Coronary artery (tissue), 2 donors: ENCODE measurements at regions not wholly inside any gene's neighbourhood (a gene's known extent, or its start where the extent isn't known, plus 50 kb on each side); places are given as distances from the start of the nearest gene placed in this dataset.

Experiments used
- DNase-seq: peaks from one replicate; pipeline ENCODE4 v3.0.0-alpha.2; 2017; ENCODE audit warnings: low spot score
- H3K27ac ChIP-seq, 2 donors: fragments of 200-600 bp; sonication (generic); one replicate each; pipeline ENCODE4 v1.5.1; 2016 to 2019
- H3K4me3 ChIP-seq: fragments of 200-600 bp; sonication (generic); 2 replicates; pipeline ENCODE4 v1.5.1; 2016; ENCODE audit warnings: mild to moderate bottlenecking, moderate library complexity
- CTCF ChIP-seq: fragments of 200-600 bp; sonication (generic); IDR thresholded peaks from one replicate; pipeline ENCODE4 v1.5.1; 2019; ENCODE audit warnings: antibody characterized with exemption

- H3K27ac ChIP-seq: no peak overlapping the region
- no peak for TF ChIP-seq CTCF
- H3K4me3 ChIP-seq: no peak overlapping the region
- no peak for DNase-seq
Measured at GRCh38 chr3:137615659-137616418, 148.3 kb upstream of the SOX14 start.

GRCh38 chr3:137641879-137642704, 122.0 kb upstream of the SOX14 start:
- no peak for TF ChIP-seq CTCF
- no peak for DNase-seq
- Histone ChIP-seq H3K27ac (no peak overlapping the region), H3K4me3 (no peak overlapping the region)

GRCh38 chr3:137642831-137643230, 121.3 kb upstream of the SOX14 start:
- Histone ChIP-seq H3K27ac (no peak overlapping the region), H3K4me3 (no peak overlapping the region)
- DNase-seq: no peak
- TF ChIP-seq CTCF: no peak

GRCh38 chr3:137647179-137647578, 116.9 kb upstream of the SOX14 start:
- TF ChIP-seq CTCF: no peak
- H3K27ac ChIP-seq: no peak overlapping the region
- no peak for DNase-seq
- H3K4me3 ChIP-seq: no peak overlapping the region

GRCh38 chr3:137669519-137670060, 94.5 kb upstream of the SOX14 start:
- DNase-seq: no peak
- TF ChIP-seq CTCF: no peak
- Histone ChIP-seq H3K27ac (no peak overlapping the region), H3K4me3 (no peak overlapping the region)

GRCh38 chr3:137687181-137687879, 76.8 kb upstream of the SOX14 start:
- TF ChIP-seq CTCF: no peak
- no peak overlapping the region for H3K27ac ChIP-seq
- DNase-seq: no peak

More at GRCh38 chr3:137687181-137687879, 76.8 kb upstream of the SOX14 start:
- no peak overlapping the region for H3K4me3 ChIP-seq
